ENCODE measurements at regions not wholly inside any gene's neighbourhood (a gene's known extent, or its start where the extent isn't known, plus 50 kb on each side); places are given as distances from the start of the nearest gene placed in this dataset.
"Not testable (repeated sequence)": the region's sequence is repeated elsewhere in the genome, so short reads cannot be mapped to it uniquely, and the experiment has no call there.

GRCh38 chr1:221284991-221285390, 405.7 kb downstream of the HLX start:
- ATAC-seq; DNase-seq (ENCODE audit: low spot score): not testable (repeated sequence)

- not testable (repeated sequence) for ATAC-seq; DNase-seq (ENCODE audit: low spot score)
These were observed 406.4 kb downstream of the HLX start for GRCh38 chr1:221285458-221286210.

- ATAC-seq: no peak
- DNase-seq (ENCODE audit: low spot score): no peak
These were observed 407.2 kb downstream of the HLX start for GRCh38 chr1:221286399-221286798.

- DNase-seq (ENCODE audit: low spot score) (no peak), ATAC-seq (no peak)
These were observed 409.9 kb downstream of the HLX start for GRCh38 chr1:221289103-221289502.

- DNase-seq (ENCODE audit: low spot score) (no peak), ATAC-seq (peak; percentile 42)
These were observed 411.4 kb downstream of the HLX start for GRCh38 chr1:221290669-221291068.

- DNase-seq (ENCODE audit: low spot score) (no peak), ATAC-seq (no peak)
These were observed 411.9 kb downstream of the HLX start for GRCh38 chr1:221291113-221291512.

GRCh38 chr1:221292652-221293051, 413.4 kb downstream of the HLX start:
- ATAC-seq: no peak
- no peak for DNase-seq (ENCODE audit: low spot score)

GRCh38 chr1:221294242-221294641, 415.0 kb downstream of the HLX start:
- DNase-seq (ENCODE audit: low spot score) (no peak), ATAC-seq (no peak)

- no peak for DNase-seq (ENCODE audit: low spot score)
- ATAC-seq: peak; percentile 70
These were observed 423.1 kb downstream of the HLX start for GRCh38 chr1:221302357-221302756.

GRCh38 chr1:221302810-221303209, 423.6 kb downstream of the HLX start:
- ATAC-seq (peak; percentile 81), DNase-seq (ENCODE audit: low spot score) (no peak)

GRCh38 chr1:221303623-221304022, 424.4 kb downstream of the HLX start:
- peak; percentile 42 for ATAC-seq
- no peak for DNase-seq (ENCODE audit: low spot score)

- ATAC-seq: no peak
These were observed 427.0 kb downstream of the HLX start for GRCh38 chr1:221306239-221306638.

GRCh38 chr1:221308534-221309511, 429.6 kb downstream of the HLX start:
- ATAC-seq: no peak
- no peak for DNase-seq (ENCODE audit: low spot score)

More at GRCh38 chr1:221306239-221306638, 427.0 kb downstream of the HLX start:
- no peak for DNase-seq (ENCODE audit: low spot score)

GRCh38 chr1:221309723-221310122, 430.5 kb downstream of the HLX start:
- ATAC-seq (no peak), DNase-seq (ENCODE audit: low spot score) (no peak)

GRCh38 chr1:221310180-221310579, 430.9 kb downstream of the HLX start:
- no peak for ATAC-seq
- no peak for DNase-seq (ENCODE audit: low spot score)

- DNase-seq (ENCODE audit: low spot score) (no peak), ATAC-seq (peak; percentile 65)
These were observed 426.6 kb downstream of the DUSP10 start for GRCh38 chr1:221315330-221315729.

- ATAC-seq (peak; percentile 77), DNase-seq (ENCODE audit: low spot score) (no peak)
These were observed 425.3 kb downstream of the DUSP10 start for GRCh38 chr1:221316491-221317056.

- DNase-seq (ENCODE audit: low spot score): no peak
- ATAC-seq: no peak
These were observed 424.4 kb downstream of the DUSP10 start for GRCh38 chr1:221317537-221317936.

GRCh38 chr1:221327954-221328353, 413.9 kb downstream of the DUSP10 start:
- DNase-seq (ENCODE audit: low spot score) (no peak), ATAC-seq (no peak)

- ATAC-seq (no peak), DNase-seq (ENCODE audit: low spot score) (no peak)
These were observed 413.5 kb downstream of the DUSP10 start for GRCh38 chr1:221328371-221328770.

All from left lobe of liver (tissue), 2 donors.